H4 (cell line): ENCODE measurements at regions not wholly inside any gene's neighbourhood (a gene's known extent, or its start where the extent isn't known, plus 50 kb on each side); places are given as distances from the start of the nearest gene placed in this dataset.

Experiments used
- DNase-seq: peaks from one replicate; pipeline ENCODE4 v3.0.0-alpha.2; 2015; ENCODE audit warnings: low spot score

DNA sequence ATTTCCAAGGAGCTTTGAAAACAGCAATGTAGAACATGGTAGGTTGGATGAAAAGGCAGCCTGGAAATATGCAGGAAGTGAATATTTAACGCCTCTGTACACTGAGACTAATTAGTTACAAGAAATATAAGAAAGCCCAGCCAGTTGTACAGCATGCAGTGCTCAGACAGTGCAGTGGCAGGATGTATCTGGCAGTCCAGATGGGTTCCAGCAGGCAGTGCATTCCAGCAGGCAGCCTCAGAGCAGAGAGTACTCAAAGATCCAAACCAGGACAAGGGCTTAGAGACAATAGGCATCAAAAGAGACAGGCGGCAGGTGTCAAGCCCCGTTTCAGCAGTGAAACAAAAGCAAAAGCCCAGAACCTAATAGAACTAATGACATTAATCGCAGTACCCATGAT, 2776.3 kb downstream of the PCDH9 start:
- no peak for DNase-seq

DNA sequence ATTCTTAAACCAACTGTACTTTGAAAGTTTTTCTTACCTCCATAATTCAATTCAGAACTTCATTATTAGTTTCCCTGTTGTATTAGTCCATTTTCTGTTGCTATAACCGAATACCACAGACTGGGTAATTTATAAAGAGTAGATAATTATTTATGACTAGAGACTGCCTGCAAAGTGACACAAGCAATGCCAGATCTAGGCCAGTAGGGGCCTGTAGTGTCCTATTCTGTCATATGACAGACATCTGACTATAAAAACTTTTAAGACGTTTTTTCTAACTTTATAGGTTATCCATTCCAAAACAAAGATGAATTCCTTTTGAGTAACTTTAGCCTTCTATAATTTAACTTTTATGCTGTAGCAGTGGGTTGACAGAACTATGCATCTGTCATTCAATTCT, 2783.8 kb downstream of the PCDH9 start:
- DNase-seq = no peak

DNA sequence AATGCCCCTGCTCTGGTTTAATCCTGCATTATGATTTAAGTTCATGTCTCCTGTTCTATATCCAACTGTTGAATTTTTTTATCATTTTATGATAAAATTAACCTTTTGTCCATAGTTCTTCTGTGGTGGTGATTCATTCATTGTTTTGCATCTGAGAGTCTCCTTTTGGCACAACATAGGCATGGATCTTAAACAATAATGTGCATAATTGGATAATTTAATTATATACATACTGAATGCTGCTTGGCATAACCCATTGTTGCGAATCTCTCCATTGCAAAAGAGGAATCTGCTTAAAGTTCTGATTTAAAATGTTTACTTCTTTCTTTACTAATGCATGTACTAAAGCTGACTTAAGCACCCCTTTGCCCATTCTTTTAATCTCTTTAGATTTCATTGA, 2788.4 kb downstream of the PCDH9 start:
- no peak for DNase-seq

DNA sequence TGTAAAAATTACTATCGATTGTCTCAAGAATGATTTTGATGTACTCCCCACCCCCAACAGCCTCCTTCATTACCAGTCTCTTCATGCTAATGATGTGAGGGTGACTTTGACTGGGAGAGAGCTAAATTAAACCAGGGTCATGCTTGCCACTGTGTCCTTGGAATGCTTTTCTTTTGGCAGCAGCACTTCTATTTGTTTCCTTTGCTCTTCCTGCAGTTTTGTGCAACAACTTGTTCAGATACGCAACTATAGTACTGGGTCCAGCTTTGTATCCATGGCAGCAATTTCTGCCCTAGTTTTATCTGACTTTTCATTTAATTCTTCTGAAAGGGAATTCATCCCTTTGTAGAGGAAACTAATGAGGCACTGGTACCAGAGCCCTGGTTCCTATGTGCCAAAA, 2792.1 kb downstream of the PCDH9 start:
- no peak for DNase-seq

DNA sequence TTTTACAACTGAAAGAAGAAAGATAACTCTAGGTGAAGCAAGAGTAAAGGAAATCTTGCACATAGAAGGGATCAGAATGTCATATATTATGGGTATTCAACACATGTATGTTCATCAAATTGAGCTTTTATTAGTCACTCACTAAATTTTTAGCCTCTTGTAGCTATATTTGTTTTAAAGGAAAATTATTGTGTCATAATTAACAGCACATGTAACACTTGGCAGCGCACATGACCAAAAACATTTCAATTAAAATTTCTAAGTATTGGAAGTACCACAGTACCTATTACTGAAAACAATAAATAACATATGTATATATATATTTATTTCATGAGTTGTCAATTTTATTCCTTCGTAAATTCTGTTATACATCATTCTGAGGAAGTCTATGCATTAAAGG, 2800.4 kb downstream of the PCDH9 start:
- DNase-seq = no peak

DNA sequence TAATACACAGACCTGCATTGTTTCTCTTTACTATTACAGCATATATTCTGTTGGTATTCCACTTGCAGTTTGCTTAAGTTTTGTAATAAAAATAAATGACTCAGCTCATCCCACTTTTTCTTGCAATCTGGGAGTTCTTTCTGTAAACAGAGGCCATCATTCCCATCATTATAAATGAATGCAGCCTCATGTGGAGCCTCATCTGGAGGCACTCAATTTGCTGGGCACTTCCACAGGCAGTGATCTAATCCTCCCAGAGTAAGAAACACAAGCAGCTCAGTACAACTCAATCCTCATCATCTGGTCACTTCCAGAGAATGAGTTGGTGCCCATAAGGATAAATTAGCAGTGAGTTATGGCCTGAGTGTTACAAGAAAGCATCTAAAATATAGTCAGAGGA, 2801.9 kb downstream of the PCDH9 start:
- peak; percentile 15 for DNase-seq

DNA sequence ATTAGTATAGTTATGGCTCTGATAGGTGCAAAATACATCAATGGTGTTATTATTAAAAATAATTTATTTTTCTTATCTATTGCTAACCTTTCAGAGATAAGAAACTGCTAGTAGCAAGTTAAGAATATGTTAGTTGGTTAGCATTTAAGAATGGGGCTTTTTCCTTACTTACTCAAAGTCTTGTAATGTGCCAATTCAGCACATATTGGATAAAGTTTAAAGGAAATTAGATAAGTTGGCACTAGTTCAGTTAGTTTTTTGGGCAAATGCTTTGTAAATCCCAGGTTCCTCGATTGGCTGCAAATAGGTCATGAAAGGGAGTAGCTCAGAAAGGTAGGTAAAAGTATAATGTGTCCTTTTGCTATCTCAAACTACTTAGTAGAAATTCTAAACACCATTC, 2806.7 kb downstream of the PCDH9 start:
- DNase-seq = no peak

DNA sequence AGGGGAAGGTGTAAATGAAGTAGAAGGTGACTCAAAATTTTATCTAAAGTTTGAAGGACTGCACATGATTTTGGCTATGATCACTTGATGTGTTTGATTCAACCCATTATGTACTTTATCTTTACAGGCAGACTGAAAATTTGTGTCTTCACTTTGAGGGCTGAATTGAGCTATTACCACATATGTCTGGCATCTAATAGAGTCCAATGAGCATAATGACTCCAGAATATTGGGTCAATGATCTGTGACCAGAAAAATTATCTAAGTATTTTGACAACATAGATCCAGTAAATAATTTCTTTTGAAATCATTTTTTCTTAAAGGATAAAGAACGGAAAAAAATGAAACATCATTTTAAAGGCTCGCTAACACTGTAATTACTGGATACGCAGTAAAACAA, 2810.0 kb downstream of the PCDH9 start:
- no peak for DNase-seq

DNA sequence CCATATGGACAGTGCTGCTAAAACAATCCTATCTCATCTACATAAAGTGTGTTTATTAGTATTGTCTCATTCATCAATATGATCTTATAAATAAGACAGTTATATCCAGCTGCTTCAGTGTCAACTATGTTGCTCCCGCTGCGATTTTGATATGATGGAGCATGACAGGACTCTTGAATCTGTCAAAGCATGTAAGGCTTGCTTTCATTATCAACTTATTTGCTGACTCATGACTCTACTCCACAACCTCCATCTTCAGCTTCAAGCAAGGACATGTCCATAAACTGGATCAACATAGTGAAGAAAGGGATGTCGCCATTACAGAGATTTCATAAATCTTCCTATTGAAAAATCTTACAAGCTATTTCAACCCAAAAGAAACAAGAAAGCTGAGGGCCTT, 2812.6 kb downstream of the PCDH9 start:
- DNase-seq = no peak

DNA sequence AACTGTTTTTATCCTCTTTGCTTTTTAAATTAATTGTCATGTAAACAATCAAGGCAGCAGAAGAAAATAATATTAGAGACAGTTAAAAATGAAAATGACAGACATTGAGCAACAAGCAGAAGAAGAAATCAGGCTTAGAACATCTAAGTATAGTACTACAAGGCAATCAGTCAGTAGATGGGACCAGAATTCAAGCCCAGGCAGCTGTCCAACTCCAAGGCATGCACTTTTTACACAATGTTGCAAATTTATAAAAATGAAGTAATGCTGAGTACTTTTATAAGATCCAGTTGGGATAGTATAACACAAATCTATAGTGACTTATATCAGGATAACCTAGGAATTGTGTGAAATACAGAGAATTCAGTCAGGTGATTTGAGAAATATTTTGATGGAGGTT, 2815.8 kb downstream of the PCDH9 start:
- no peak for DNase-seq

DNA sequence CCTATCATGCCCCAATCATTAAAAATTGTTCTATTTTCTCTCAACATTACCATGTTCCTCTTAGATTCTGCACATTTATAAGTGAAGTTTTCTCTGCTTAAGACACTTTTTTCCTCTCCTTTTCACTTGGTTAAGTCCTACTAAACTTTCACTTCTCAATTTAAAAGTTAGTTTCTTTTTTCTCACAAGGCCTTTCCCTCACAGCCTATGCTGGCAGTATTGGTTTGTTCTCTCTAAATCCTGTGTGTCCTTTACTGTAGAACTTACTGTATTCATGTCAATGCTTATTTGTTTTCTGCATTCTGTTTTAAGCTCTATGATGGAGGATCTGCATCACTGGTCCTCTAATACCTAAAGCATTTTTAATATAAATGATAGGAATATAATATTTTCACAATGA, 2816.6 kb downstream of the PCDH9 start:
- no peak for DNase-seq

DNA sequence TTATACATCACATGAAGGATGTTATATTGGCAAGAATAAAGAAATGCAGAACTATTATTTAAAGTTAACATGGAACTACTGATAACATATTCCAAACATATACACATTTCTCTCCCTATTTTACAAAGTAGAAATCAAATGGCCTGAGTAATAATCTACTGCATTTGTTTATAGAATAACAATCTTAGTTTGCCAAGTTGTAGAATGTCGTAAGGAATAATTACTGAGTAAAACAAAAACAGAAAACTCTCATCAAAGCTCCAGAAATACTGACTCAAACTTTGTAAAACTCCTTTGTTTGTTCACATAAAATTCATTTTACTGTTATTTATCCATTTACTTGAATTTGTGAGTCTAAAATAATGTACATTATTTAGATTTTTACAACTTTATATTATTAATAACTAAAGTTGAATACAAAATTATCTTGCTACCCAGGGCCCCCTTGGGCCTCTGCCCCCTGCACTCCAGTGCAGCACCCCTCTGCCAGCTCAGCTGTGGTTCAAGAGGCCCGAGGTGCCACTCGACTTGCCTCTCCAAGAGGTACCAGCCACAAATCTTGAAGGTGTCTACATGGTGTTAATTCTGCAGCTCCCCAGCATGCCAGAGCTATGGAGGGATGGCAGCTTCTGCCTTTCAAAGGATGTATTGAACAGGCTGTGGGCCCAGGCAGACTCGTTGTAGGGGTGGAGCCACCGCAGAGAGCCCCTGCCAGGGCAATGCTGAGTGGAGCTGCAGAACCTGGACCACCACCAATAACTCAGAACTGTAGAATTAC, 2819.7 kb downstream of the PCDH9 start:
- DNase-seq = no peak

DNA sequence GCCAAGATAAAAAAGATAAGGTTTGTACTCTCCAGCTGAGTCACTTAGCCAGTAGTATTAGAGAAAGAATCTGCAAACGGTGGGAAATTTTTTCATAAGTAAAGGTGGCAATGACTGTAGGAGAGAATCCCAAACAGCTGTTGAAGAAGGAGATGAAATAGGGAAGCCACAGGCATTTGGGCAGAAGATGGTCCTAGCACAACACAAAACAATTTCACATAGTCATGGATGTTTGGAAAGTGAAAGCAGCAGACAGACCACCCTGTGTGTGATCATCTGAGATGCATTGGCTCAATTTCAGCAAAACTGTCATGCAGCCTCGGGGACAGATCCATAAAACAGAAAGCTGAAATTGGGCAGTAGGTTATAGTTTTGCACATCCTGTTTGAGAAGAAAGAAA, 2832.4 kb downstream of the PCDH9 start:
- DNase-seq = peak; percentile 8

DNA sequence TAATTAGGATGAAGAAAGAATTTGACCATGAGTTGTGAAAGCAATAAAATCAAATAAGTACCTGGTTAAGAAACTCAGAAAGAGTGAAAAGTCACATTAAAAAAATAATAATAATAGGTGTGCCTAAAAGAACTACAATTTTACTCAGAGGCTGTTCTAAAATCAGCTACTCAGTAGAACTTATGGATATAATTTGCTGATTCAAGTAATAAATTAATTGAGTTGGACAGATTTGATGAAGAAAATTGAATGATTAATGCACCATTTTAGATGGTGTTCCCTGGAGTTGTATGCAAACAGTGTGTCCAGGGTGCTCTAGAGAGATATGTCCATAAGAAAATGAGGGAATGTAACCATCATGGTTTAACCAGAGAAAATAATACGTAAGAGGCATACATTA, 2852.5 kb downstream of the PCDH9 start:
- DNase-seq = no peak

DNA sequence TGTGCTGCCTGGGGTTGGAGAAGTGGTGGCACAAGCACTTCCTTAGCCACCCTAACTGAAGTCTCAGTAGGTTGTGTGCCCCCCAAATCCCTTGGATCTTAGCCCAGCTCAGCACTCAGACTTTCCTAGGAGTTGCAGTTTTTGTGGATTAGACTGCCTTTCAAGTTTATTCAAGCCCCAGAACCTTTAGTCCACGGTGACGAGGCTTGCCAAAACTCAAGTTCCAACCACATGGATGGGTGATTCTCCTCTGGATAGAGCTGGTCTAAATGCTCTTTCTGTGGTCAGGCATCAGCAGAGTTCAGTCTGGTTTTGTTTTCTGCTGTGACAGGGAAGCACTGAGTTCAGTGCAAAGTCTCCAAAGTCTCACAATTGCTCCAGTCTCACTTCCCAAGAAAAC, 2858.7 kb downstream of the PCDH9 start:
- DNase-seq = no peak

DNA sequence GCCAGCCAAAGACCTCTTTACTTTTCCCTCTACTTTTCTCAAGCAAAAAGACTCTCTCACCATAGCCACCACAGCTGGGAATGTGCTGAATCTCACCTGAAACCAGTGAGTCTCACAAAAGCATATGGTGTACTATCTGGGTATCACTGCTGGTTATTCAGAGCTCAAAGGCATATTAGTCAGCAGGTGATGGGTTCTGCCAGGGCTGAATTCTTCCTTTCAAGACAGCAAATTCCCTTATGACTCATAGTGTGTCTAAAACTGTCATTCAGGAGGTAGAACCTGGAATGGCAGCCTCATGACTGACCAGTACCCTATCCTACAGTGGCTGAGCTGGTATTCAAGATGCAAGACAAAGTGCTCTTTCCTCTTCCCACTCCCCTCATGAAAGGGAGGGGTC, 2859.1 kb downstream of the PCDH9 start:
- no peak for DNase-seq

DNA sequence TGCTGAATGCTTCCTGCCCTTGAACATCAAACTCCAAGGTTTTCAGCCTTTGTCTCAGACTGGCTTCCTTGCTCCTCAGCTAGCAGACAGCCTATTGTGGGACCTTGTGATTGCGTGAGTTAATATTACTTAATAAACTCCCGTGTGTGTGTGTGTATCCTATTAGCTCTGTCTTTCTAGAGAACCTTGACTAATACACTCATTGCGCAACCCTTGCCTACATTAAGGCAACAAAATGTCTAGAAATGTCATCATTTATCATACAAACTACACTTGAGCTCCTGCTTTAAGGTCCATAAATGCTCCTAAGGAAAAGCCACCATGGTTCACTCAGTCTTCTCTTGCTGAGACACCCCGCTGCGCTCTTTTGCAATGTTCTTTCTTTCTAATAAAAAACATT, 2861.0 kb downstream of the PCDH9 start:
- DNase-seq = no peak

DNA sequence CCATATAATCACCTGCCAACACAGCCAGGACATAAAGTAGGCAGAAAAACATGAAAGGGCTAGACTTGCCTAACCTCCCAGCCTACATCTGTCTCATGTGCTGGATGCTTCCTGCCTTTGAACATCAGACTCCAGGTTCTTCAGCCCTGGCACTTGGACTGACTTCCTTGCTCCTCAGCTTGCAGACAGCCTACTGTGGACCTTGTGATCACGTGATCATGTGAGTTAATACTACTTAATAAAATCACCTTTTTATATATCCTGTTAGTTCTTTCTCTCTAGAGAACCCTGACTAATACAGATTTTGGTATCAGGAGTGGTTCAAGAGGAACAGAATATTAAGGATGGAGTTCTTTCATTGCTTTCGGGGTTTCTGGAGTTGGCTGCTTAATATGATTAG, 2867.6 kb downstream of the PCDH9 start:
- DNase-seq = no peak

DNA sequence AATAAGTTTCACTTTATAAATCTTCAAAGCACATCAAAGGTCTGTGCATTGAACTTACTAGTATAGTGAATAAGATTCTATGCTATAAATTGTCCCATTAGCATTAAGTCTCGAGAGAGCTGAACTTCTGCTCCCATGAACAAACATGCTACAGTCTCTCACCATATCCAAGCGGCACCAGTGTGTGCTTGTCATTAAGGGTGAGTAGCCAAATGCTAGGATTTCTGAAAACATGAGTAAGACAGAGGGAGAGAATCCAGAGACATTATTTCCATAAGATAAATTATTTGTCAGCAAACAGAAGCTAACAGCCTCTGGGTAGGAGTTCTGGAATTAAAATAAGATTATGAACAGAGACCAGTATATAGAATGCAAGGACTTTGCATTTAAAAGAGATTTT, 2882.5 kb downstream of the PCDH9 start:
- no peak for DNase-seq

DNA sequence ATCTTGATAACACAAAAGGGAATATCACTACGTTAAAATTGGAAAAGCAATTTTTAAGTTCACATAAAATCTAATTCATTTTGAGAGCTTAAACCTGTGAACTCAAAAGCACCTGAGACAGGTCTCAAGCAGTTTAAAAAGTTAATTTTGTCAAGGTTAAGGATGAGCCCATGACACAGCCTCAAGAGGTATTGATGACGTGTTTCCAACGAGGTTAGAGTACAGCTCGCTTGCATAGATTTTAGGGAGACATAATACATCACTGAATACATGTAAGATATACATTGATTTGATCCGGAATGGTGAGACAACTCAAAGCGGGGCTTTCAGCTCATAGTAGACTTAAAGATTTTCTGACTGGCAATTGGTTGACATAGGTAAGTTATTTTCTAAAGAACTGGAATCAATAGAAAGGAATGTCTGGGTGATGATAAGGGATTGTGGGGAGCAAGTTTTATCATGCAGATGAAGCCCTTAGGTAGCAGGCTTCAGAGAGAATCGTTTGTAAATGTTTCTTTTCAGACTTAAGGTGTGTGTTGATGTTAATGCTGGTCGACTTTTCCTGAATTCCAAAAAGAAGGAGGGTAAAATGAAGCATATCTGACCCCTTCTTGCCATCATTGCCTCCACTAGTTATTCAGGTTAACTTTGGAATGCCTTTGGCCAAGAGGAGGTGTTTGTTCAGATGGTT, 2890.6 kb downstream of the PCDH9 start:
- DNase-seq = no peak

DNA sequence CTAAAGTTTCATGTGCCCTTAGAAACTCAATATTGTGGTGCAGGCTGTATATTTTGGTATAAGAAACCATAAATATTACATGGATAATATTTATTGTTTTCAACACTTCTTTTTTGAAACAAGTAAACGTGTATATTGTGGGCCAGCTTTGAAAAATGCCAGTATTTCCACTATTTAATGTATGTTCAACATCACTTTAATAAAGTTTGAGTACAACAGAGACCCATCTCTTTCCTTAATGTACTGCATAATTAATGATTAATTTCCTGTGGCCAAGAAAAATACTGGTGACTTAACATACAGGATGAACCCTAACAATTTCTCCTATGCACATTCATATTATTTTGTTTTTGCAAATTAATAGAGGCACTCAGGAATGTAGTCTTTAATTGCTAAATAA, 2891.5 kb downstream of the PCDH9 start:
- DNase-seq = no peak

DNA sequence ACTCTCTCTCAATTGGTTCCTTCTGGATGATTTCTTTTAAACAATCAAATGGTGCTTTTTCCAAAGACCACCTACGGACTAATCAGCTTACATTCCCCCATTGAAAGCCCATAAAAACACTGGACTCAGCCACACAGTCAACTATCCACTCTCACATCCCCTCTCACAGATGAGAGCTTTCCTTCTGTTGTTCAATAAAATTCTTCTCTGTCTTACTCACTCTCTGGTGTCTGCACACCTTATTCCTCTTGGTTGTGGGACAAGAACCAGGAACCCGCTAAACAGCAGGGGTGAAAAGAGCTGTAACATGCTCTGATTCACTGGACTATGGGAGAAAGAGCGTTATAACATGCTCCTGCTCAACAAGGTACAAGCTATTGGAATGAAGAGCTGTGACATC, 2896.2 kb downstream of the PCDH9 start:
- no peak for DNase-seq

DNA sequence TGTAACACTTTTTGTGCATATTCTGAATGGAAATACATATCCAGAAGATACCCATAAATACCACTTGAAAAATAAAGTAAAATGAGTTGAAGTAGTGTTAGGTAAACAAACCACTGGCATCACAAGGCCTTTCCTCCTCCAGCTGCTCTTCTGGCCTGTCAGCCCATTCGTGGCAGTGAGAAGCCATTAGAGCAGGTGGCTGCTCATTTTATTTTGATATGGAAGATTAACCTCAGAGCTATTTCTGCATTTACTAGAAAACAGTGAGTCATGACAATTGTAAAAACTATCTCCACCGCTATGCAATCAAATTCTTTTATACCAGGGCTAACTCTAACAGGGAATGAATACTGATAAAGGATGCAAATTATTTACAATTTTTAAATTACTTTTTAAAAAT, 2898.1 kb downstream of the PCDH9 start:
- peak; percentile 1 for DNase-seq
